ENCODE measurements at regions not wholly inside any gene's neighbourhood (a gene's known extent, or its start where the extent isn't known, plus 50 kb on each side); places are given as distances from the start of the nearest gene placed in this dataset.
"Not testable (repeated sequence)": the region's sequence is repeated elsewhere in the genome, so short reads cannot be mapped to it uniquely, and the experiment has no call there.

DNA sequence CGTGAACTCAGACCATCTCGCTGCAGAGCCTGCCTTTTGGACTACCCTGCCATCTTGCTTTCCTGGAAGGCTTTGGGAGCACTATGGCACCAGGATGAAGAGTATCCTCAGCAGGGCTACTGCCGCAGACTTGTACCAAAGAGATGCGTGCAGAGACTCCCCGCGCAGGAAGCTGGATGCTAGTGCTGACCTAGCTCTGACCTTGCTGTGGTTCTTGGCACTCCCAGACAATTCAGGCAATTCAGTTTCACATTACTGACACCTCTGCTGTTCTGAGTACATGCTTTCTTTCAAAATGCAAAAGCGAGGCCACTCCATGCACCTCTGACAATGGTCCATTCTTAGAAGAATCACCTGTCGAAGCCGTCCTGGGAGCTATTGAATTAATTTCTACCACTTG lies 251.5 kb upstream of the MEX3C start:
- DNase-seq (ENCODE audit: low spot score): no peak

DNA sequence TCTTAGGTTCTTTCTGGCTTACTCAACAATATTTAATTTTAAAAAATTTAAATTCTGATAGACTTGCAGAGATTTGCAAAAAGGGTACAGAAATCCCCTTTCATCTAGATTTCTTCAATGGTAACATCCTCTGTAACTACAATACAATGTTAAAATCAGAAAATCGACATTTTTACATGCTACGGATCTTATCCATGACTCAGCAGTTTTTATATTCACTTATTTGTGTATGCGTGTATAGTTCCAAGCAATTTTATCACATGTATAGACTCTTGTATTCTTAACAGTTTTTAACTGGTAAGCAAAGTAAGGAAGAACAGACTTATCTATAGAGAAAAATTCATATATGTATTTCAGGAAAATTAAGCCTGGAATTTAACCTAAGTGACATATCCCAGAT lies 256.1 kb upstream of the MEX3C start:
- no peak for DNase-seq (ENCODE audit: low spot score)

DNA sequence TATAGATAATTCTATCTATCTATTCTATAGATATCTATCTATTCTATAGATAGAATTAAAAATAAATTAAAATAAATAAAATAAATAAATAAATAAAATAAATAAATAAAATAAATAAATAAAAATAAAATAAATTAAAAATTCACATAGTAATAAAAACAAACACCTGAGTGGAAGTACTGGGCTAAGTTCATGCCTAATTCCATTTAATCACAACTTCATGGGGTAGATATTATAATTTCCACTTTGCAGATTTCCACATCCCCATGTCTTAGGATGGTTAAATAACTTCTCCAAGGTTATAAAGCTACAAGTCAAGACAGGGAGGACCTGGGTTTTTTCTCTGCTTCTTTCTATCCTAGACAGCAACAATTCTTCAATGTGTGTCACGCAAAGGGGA lies 261.4 kb upstream of the MEX3C start:
- DNase-seq (ENCODE audit: low spot score): no peak

DNA sequence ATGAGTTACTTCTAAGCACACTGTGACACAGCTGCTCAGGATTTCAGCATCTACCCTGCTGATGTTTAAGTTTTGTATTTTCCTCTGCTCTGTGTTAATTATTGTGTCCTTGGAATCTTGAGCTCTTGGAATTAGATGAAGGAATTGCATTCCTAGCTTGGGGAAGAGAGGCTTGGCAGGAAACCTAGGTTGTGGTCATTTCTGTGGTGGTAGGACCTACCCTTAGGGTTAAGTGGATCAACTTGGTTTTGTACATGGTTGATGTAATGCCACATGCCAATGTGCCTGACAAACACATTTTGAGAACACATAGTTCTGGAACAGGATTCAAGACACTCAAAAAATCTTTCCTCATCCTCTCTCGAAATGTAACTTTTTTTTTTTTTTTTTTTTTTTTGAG lies 264.5 kb upstream of the MEX3C start:
- no peak for DNase-seq (ENCODE audit: low spot score)

DNA sequence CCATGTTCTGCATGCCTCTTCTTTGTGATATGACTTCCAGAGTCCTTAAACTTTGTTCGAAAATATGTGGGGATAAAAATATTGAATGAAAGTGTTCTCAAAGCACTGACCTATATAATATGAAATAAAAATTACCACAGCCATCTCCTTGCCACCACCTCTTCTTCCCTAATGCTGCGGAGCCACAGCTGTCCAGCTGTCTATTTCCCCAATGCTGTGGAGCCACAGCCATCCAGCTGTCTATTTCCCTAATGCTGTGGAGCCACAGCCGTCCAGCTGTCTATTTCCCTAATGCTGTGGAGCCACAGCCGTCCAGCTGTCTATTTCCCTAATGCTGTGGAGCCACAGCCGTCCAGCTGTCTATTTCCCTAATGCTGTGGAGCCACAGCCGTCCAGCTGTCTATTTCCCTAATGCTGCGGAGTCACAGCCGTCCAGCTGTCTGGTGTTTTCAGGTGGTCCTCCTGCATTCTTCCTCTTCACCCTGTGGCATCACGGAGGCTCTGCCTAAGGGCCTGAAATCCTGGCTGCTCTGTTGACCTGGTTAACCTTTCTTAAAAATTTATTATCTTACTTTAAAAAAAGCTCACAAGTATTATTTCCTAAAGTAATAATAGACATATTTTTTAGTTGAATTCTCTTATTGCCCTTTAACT lies 266.1 kb upstream of the MEX3C start:
- DNase-seq (ENCODE audit: low spot score): no peak

DNA sequence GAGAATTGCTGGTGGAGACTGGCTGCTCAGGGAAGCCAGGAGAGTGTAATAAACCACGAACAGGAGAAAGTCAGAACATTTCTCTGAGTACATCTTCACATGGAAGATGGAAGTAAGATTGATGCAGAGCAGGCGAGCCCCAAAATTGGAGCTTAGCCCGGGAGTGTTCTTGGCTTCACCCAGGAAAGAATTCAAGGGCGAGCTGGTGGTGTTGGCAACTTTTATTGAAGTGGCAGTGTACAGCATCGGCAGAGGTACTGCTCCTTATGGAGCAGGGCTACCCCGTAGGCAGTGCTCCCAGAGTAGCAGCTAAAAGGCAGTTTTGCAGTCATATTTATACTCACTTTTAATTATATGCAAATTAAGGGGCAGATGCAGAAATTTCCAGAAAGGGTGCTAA lies 281.4 kb upstream of the MEX3C start:
- no peak for DNase-seq (ENCODE audit: low spot score)

DNA sequence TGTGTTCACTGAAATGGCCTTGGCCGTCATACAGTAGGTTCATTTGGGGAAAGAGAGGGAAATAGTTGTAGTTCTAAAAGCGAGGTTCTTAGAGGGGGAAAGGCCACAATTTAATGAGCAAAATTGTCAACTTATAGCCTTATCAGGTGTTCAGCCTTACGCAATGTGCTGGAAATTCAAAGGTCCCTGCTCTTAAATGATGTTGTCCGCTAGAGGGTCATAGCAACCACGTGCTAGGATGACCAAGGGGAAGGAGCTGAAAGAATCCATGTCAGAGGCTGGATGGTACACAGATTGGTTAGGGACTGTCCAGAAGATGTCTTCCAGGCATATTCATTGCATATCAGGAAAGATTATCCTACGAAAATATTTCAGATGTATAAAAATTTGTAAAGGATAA lies 282.3 kb upstream of the MEX3C start:
- DNase-seq (ENCODE audit: low spot score): no peak

DNA sequence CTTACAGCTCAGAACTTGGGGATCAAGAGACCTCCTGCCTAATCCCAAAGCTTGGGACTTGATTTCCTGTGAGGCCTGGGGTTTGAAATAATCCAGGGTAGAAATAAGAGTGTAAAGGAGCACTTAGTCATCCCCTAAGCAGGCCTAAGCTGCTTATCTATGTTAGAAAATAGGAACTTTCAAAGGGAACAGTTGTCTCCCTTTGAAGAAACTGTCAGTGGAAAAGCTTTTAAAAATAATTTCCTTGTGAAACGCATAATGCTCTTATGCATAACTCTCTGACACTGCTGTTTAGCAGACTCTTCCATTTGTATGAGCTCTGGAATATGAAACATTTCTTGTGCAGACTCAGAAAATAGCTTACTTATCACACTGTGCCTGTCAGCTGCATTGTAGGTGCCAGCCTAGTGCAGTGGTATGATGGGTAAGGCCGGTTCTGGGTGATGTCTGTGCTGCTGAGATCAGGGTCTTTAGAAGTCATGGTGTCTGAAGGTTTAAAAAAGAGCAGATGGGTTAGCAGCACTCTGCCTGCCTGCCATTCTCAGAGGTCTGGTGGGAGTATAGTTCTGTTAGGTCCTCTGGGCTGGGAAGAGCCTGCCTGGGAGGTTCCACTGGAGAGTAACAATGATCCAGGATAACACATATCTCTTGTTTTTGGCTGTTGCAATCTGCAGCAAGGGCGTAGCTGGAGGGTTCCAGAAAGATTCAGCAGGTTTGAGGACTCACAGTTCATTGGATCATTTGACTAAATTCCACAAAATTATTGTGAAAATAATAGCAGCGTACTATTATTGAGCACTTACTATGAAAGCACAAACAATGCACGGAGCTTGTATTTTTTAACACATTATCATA lies 283.2 kb upstream of the MEX3C start:
- DNase-seq (ENCODE audit: low spot score): peak; percentile 95

DNA sequence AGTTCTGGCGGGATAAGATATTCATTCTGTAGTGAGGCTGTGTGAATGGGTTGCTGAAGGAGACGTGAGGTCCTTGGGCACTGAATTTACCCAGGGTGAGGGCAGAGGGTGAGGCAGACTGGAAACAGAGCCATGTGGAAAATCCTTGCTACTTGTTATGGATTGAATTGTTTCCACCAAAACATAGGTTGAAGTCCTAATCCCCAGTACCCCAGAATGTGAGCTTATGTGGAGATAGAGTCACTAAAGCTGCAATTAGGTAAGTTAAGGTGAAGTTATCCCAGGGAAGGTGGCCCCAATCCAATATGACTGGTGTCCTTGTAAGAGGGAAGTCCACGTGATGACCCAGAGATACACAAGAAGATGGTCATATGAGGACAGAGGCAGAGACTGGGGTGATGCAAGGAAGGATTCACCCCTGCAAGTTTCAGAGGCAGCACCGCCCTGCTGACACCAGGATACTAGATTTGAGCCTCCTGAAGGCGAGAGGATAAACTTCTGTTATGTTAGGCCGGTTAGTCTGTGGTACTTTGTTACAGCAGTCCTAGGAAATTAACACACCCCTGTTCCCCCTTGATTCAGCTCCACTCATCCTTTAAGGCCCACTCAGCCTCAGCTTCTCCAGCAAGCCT lies 289.4 kb upstream of the MEX3C start:
- no peak for DNase-seq (ENCODE audit: low spot score)

DNA sequence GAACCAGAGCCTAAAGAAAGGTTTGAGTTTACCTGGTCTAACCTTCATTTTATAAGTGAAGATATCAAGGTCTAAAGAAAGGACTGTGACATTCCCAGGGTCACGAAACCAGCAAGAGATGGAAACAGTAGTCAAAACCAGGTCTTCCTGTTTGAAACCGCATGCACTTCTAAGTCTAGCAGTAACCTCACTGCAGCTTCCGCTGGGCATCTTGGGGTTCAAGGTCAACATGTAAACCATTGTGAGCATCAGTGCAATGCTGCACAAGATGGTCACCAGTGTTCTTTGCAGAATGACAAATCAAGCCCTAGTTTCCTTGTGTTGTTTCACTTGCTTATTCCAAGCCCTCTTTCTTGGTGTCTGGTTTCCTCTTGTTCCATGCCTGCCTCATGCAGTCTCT lies 292.9 kb upstream of the MEX3C start:
- no peak for DNase-seq (ENCODE audit: low spot score)

DNA sequence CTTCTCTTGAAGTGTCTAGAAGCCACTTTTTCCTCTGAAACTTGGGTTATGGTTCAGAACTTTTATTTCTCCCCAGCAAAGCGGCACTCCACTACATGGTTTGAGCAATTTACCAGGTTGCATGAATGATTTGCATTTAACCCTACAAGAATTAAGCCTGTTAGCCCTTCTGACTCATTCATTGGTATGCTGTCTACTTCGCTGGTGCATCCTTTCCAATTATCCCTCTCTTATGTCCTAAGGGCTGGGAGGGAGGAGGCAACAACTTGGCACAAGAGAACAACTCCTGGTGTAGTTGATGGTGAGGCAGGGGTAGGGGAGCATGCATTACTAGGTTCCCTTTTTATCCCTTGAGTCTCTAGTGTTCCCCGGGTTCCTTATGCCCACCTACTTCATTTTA lies 293.4 kb upstream of the MEX3C start:
- no peak for DNase-seq (ENCODE audit: low spot score)

DNA sequence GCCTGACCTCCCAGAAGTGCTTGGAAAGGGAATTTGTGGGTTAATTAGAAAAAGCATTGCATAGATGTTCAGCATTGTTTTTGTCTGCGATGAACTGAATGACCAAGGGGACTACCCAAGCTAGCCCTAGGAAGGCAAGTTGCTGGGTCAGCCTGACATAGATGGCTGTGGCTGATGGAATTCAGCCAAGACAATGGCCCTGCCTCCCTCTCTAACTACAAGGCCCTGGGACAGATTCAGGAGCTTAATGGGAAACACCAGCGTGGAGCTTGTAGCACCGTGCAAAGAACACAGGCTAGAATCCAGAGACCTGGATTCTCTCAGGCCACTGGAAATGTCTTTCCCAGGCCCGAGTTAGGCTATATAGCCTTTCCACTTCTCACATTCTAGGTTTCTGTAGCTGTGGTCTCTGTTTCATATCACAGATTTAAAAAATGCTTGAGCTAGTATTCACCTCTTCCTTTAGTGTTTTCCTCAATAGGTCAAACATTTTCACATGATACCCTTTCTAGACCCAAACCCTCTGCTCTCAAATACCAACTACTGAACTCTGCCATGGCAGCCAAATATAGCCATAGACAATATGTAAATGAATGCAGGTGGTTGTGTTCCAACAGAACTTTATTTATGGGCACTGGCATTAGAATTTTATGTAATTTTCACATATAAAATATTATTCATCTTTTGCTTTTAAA lies 294.3 kb upstream of the MEX3C start:
- DNase-seq (ENCODE audit: low spot score): no peak

DNA sequence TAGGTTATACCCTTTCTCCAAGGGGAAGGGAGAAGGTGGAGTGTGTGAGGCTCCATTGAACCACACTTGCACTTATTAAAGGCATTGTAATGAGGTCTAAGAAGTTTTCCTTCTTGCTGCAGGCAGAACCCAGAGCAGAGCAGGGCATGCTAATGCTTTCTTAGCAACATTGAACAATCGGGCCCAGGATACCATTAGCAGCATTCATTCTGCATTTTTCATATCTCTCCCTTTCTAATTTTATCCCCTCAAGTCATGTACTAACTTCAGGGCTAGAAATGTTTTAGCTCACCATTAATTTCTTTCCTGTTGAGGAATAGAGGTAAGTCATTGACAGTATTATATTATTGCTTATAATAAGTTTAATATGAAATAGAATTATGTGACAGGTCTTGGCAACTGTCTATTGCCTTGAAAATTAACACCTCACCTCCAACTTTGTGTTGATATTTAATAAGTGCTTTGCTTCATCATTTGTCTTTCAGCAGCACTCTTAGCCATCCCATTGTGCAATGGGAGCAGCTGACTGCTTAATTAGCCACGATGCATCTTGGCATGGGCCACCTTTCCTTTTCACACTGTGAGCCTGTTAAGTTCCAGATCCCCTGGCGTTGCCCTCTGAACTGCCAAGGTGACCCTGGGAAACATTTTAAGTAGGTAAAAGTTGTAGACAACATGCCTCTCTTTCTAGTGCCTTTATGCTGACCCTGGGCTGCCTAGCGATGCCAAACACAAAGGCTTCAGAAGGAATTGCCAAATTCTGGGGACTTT lies 300.8 kb upstream of the MEX3C start:
- DNase-seq (ENCODE audit: low spot score): no peak

DNA sequence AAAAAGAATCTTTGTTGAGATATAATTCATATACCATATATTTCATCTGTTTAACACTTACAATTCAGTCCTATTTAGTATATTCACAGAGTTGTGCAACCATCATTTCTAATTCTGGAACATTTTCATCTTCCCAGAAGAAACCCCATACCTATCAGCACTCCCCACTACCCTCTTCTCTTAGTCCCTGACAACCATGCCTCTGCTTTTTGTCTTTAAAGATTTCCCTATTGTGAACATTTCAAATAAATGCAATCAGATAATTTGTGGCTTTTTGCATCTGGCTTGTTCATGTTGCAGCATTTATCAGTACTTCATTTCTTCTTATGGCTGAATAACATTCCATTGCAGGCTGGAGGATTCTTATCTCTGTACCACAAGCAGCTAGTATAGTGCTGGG lies 305.9 kb upstream of the MEX3C start:
- no peak for DNase-seq (ENCODE audit: low spot score)

DNA sequence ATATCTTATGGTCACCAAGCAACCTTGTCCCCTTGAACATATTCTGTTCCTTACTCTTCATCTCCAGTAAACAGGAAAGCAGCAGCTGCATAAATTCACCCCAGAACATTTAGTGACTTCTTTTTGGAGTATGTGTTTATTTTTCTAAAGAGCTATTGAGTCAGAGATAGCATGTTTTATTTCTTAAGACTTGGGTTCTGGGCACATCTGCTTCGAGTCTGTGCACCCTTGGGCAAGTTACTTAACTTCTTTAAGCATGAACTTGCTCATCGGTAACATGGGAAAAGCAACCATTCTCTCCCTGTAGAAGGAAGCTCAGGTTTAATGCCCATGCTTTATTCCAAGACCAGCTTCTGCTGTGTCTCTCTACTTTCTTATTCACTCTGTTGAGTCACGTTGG lies 309.3 kb upstream of the MEX3C start:
- no peak for DNase-seq (ENCODE audit: low spot score)

DNA sequence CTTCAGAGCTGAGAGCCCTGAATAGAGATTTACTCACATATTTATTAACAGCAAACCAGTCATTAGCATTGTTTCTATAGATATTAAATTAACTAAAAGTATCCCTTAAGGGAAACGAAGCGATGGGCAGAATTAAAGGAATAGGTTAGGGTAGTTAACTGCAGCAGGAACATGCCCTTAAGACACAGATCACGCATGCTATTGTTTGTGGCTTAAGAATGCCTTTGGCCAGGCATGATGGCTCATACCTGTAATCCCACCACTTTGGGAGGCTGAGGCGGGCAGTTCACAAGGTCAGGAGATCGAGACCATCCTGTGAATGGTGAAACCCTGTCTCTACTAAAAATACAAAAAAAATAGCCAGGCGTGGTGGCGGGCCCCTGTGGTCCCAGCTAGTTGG lies 310.9 kb upstream of the MEX3C start:
- DNase-seq (ENCODE audit: low spot score): not testable (repeated sequence)

DNA sequence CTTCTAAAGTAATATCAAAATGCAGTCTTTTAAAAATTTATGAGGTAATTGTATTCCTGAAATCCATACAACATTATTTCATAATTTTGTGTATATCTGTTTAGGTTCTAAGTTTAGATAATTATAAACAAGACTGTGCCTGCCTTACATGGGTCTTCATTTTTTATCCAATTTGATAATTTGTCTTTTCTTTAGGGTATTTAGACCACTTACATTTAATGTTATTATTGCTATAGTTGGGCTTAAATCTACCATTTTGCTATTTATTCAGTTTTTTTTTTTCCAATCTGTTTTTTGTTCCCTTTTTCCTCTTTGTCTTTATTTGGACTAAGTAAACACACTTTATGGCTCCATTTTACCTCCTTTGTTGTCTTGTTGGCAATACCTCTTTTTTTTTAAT lies 312.5 kb upstream of the MEX3C start:
- DNase-seq (ENCODE audit: low spot score): no peak

DNA sequence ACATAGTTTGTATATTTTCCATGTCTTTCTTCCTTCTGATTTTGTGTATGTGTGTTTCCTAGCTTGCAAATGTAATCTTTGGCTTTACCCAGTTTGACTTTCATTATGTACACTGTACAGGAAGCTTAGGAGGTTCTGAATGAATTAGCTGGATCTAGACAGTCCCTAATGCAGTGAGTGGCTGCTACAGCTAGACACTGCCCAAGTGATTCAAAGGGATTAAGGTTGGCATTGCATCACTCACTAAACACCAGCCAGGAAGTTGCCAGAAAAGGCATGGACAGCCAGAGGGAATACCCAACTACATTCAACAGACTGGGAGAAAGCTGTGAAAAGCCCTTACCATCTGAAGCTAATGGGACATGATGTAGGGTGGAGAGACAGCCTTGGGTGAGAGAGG lies 316.0 kb upstream of the MEX3C start:
- DNase-seq (ENCODE audit: low spot score): no peak

DNA sequence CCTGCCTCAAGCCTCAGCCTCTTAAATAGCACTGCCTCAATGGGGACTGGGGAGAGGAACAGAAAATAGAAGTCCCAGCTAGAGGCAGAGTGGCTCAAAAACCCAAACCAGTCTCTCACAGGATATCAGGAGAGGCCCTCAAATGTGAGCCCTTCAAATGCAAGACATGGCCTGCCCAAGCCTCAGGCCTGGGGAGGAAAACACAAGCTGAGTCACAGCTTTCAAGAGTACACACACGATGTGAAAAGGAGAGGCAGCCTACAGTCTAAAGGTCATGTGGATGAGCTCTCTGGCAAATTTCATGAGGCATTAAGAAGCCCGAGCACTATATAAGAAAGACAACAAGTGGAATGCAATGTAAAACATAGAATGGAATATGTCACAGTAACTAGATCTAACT lies 316.6 kb upstream of the MEX3C start:
- no peak for DNase-seq (ENCODE audit: low spot score)

DNA sequence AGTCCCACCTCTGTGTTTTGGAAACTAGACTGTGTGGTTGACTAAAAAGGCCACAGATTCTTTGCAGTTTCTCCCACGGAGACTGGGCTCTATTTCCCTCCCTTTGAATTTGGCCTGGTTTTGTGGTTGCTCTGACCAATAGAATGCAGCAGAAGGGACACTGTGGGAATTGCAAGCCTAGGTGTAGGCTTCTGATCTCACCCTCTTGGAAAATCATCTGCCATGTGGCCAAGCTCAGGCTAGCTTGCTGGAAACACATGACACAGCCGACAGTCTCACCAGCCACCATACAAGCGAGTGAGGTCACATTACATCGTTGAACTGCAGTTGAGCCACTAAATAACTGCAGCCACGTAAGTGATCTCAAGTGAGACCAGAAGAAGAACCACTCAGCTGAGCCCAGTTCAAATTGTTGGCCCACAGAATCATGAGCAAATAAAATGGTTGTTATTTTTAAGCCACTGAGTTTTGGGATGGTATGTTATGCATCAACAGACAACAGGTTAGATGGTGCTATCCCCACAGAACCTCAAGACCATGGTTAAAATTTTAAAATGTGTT lies 319.1 kb upstream of the MEX3C start:
- no peak for DNase-seq (ENCODE audit: low spot score)

DNA sequence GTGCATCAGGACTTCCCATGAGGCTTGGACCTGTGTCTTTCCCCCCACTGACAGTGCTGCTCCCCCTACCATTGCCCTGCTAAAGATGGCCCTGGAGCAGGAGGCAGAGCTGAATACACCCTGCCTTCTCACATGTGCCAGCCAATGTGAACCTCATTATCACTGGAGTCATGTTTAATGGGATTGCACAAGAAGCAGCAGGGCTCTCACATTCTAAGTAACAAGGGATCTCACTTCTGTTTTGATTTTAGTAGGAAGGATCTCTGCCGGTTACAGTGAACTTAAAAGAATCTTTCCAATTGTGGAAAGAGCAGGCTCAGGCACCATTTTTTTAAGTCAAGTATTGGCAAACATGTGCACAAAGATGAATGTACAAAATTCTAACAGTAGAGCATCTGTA lies 322.1 kb upstream of the MEX3C start:
- DNase-seq (ENCODE audit: low spot score): no peak

Measured in umbilical cord (tissue), 1 donor.